MCF 10A (cell line): ENCODE measurements at regions not wholly inside any gene's neighbourhood (a gene's known extent, or its start where the extent isn't known, plus 50 kb on each side); places are given as distances from the start of the nearest gene placed in this dataset.

Experiments
- BruUV-seq: library from RNA; stranded (reverse); fragments of 400-500 nt; replicated peaks from 2 replicates; lab custom pipeline; 2021; lab: Mats Ljungman, UMichigan
- CTCF ChIA-PET: fragments of 300-600 bp; sonication (Branson Sonifier 250); formaldehyde crosslinking; extraction: SDS; loops from one replicate; lab custom pipeline; 2021; ENCODE audit warnings: antibody characterized with exemption, inconsistent platforms; lab: Yijun Ruan, JAX
- POLR2A ChIA-PET: fragments of 300-600, 350-650 bp; sonication (Branson Sonifier 250); formaldehyde crosslinking; extraction: SDS; loops from one replicate; lab custom pipeline; 2020; ENCODE audit warnings: antibody characterized with exemption, inconsistent platforms; lab: Yijun Ruan, JAX
- DNase-seq: peaks from one replicate; pipeline ENCODE4 v3.0.0-alpha.2; 2018; ENCODE audit not compliant: unreplicated experiment
- H3K27ac Mint-ChIP-seq: one replicate; pipeline ENCODE4 v1.8.0; 2022; ENCODE audit warnings: mild to moderate bottlenecking, low read depth, mixed read lengths; ENCODE audit not compliant: unreplicated experiment
- H3K27me3 Mint-ChIP-seq: one replicate; pipeline ENCODE4 v1.8.0; 2022; ENCODE audit warnings: mixed read lengths; ENCODE audit not compliant: insufficient read depth, unreplicated experiment
- H3K36me3 Mint-ChIP-seq: one replicate; pipeline ENCODE4 v1.8.0; 2022; ENCODE audit warnings: mild to moderate bottlenecking, moderate library complexity, mixed read lengths; ENCODE audit not compliant: insufficient read depth, unreplicated experiment
- H3K4me1 Mint-ChIP-seq: one replicate; pipeline ENCODE4 v1.8.0; 2022; ENCODE audit warnings: mixed read lengths; ENCODE audit not compliant: insufficient read depth, unreplicated experiment
- H3K4me3 Mint-ChIP-seq: one replicate; pipeline ENCODE4 v1.8.0; 2022; ENCODE audit warnings: mild to moderate bottlenecking, moderate library complexity, mixed read lengths; ENCODE audit not compliant: unreplicated experiment
- H3K9me3 Mint-ChIP-seq: one replicate; pipeline ENCODE4 v1.8.0; 2022; ENCODE audit warnings: mixed read lengths; ENCODE audit not compliant: unreplicated experiment
- CTCF ChIP-seq: fragments of 200-600 bp; IDR thresholded peaks from one replicate; pipeline ENCODE4 v1.8.0; 2022; ENCODE audit warnings: antibody characterized with exemption, mild to moderate bottlenecking; ENCODE audit not compliant: unreplicated experiment
- intact Hi-C: fragments of 100-400 bp; cut with micrococcal nuclease; formaldehyde crosslinking; loops from 2 replicates; pipeline ENCODE4 v1.14.1; 2022

DNA sequence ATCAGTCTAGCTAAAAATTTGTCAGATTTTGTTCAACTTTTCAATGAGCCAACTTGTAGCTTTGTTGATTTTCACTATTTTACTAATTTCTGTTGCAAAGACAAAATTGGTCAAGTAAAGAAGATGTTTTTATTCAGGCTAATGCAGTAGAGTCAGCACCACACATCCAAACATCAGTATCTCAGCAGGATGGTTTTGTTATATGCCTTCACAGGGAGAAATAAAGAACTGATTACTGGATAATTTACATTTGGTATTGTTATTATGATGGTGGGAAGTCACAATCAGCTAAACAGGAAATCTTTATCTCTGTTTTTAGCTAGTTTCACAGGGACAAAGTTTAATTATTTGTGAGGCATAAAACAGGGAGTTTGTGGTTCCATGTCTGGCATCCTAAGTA, 713.4 kb downstream of the SLITRK5 start:
- Mint-ChIP-seq H3K27me3 (no peaks in the 10 kb centered on the region), H3K36me3 (no peaks in the 10 kb centered on the region), H3K27ac (no peak overlapping the region), H3K4me1 (no peaks in the 10 kb centered on the region), H3K9me3 (no peaks in the 10 kb centered on the region), H3K4me3 (no peak overlapping the region)
- ChIA-PET POLR2A (no interaction called here), CTCF (no interaction called here)
- intact Hi-C loops: no loop called here
- BruUV-seq: no TSS peak
- TF ChIP-seq CTCF: no peak
- no peak for DNase-seq

DNA sequence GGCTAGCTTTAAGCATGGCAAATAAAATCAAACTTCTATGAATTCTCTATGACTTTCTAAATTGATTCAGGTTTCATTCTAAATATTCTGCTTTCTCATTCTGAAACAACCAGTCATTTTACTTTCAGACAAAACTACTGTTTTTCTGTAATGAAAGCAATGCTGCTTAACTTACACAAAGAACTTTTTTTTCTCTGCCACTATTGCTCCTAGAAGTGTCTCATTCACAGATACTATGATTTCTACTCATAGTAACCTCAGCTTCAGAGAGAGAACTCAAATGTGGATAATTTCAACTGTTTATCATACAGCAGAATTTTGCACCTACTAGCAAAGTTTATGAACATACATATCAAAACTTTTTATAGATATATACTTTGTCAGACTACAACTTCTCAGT, 724.6 kb downstream of the SLITRK5 start:
- no peak for TF ChIP-seq CTCF
- ChIA-PET CTCF (interaction anchor here (0.8 kb wide), 1 partner anchor 390 kb away, joined by 3 read pairs; no protein-coding TSS in a partner anchor), POLR2A (interaction anchor here (0.7 kb wide), 2 partner anchors 52 to 1954 kb away, joined by 3 to 4 read pairs; no protein-coding TSS in a partner anchor)
- intact Hi-C loops: no loop called here
- DNase-seq: no peak
- no peaks in the 10 kb centered on the region for H3K27me3 Mint-ChIP-seq
- H3K27ac Mint-ChIP-seq: no peak overlapping the region
- H3K36me3 Mint-ChIP-seq: no peaks in the 10 kb centered on the region
- H3K4me1 Mint-ChIP-seq: no peaks in the 10 kb centered on the region
- no TSS peak for BruUV-seq
- no peaks in the 10 kb centered on the region for H3K9me3 Mint-ChIP-seq
- no peak overlapping the region for H3K4me3 Mint-ChIP-seq

DNA sequence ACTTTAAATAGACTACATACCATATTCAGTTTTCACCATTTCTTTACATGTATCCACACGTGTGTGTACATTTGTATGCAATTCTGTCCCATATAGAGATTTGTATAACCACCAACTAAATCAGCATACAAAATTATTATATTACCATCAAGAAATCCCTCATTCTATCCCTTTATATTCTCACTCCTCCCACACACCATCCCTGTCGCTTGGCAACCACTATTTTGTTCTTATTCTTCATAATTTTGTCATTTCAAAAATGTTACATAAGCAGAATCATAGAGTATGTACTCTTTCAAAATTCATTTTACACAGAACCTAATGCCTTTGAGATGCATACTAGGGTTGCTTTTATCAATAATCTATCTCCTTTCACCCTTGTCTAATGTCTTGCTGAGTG, 740.5 kb downstream of the SLITRK5 start:
- intact Hi-C loops: no loop called here
- Mint-ChIP-seq H3K4me1 (no peaks in the 10 kb centered on the region), H3K36me3 (no peaks in the 10 kb centered on the region), H3K27me3 (no peaks in the 10 kb centered on the region), H3K4me3 (no peak overlapping the region), H3K9me3 (no peaks in the 10 kb centered on the region), H3K27ac (no peak overlapping the region)
- TF ChIP-seq CTCF: no peak
- CTCF ChIA-PET: no interaction called here
- BruUV-seq: no TSS peak
- POLR2A ChIA-PET: no interaction called here
- DNase-seq: no peak

GRCh38 chr13:88417801-88418200, 746.6 kb downstream of the SLITRK5 start:
- Mint-ChIP-seq H3K4me3 (no peak overlapping the region), H3K27ac (no peak overlapping the region), H3K36me3 (no peaks in the 10 kb centered on the region), H3K9me3 (no peaks in the 10 kb centered on the region), H3K4me1 (no peaks in the 10 kb centered on the region), H3K27me3 (no peaks in the 10 kb centered on the region)
- intact Hi-C loops: no loop called here
- POLR2A ChIA-PET: interaction anchor here (1.4 kb wide), 1 partner anchor 12 kb away, joined by 3 read pairs; no protein-coding TSS in a partner anchor
- BruUV-seq: no TSS peak
- no peak for DNase-seq
- no peak for TF ChIP-seq CTCF
- CTCF ChIA-PET: no interaction called here
